ENCODE measurements at regions not wholly inside any gene's neighbourhood (a gene's known extent, or its start where the extent isn't known, plus 50 kb on each side); places are given as distances from the start of the nearest gene placed in this dataset.
"Not testable (repeated sequence)": the region's sequence is repeated elsewhere in the genome, so short reads cannot be mapped to it uniquely, and the experiment has no call there.

GRCh38 chrX:125089761-125090445 lies 229.8 kb upstream of the TEX13C start:
- DNase-seq: no peak

- no peak for DNase-seq
Measured at GRCh38 chrX:125093852-125094251, 225.8 kb upstream of the TEX13C start.

- no peak for DNase-seq
Measured at GRCh38 chrX:125094901-125095300, 224.8 kb upstream of the TEX13C start.

GRCh38 chrX:125096469-125096868 lies 223.2 kb upstream of the TEX13C start:
- no peak for DNase-seq

- DNase-seq: no peak
Measured at GRCh38 chrX:125096870-125097269, 222.8 kb upstream of the TEX13C start.

GRCh38 chrX:125101971-125102755 lies 217.5 kb upstream of the TEX13C start:
- no peak for DNase-seq

GRCh38 chrX:125103693-125104092 lies 216.0 kb upstream of the TEX13C start:
- no peak for DNase-seq

GRCh38 chrX:125108921-125109320 lies 210.8 kb upstream of the TEX13C start:
- DNase-seq: no peak

GRCh38 chrX:125131164-125131563 lies 188.5 kb upstream of the TEX13C start:
- DNase-seq: peak; percentile 6

GRCh38 chrX:125132274-125132673 lies 187.4 kb upstream of the TEX13C start:
- DNase-seq: peak; percentile 55

- DNase-seq: no peak
Measured at GRCh38 chrX:125137521-125137920, 182.2 kb upstream of the TEX13C start.

GRCh38 chrX:125150231-125150630 lies 169.4 kb upstream of the TEX13C start:
- no peak for DNase-seq

- DNase-seq: no peak
Measured at GRCh38 chrX:125151146-125151545, 168.5 kb upstream of the TEX13C start.

- DNase-seq: no peak
Measured at GRCh38 chrX:125152011-125152410, 167.7 kb upstream of the TEX13C start.

GRCh38 chrX:125153621-125154020 lies 166.1 kb upstream of the TEX13C start:
- DNase-seq: no peak

- not testable (repeated sequence) for DNase-seq
Measured at GRCh38 chrX:125154288-125155257, 165.1 kb upstream of the TEX13C start.

GRCh38 chrX:125155296-125156033 lies 164.2 kb upstream of the TEX13C start:
- DNase-seq: not testable (repeated sequence)

- no peak for DNase-seq
Measured at GRCh38 chrX:125170459-125170858, 149.2 kb upstream of the TEX13C start.

GRCh38 chrX:125172531-125172930 lies 147.1 kb upstream of the TEX13C start:
- DNase-seq: no peak

GRCh38 chrX:125175991-125176584 lies 143.6 kb upstream of the TEX13C start:
- no peak for DNase-seq

- no peak for DNase-seq
Measured at GRCh38 chrX:125193921-125194320, 125.8 kb upstream of the TEX13C start.

GRCh38 chrX:125198546-125198945 lies 121.1 kb upstream of the TEX13C start:
- no peak for DNase-seq
